ENCODE measurements at regions not wholly inside any gene's neighbourhood (a gene's known extent, or its start where the extent isn't known, plus 50 kb on each side); places are given as distances from the start of the nearest gene placed in this dataset.

DNA sequence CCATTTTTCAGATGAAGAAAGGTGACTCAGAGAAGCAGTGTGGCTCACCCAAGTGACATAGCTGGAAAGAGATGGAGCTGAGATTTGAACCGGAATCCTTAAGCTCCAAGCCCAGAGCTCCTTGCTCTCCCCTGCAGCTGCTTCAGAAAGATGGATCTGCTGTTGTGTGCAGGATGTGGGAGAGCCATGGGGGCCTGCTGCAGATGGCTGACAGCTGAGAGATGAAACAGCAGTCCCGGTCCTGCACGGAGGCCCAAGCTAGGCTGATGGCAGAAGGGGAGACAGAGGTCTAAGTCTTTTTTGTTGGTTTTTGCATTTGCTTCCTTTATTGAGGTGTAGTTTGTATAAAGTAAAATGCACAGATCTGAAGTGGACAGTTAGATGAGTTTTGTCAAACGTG is 69.8 kb upstream of the FOXP4 start:
- no peaks in the 10 kb centered on the region for H3K36me3 ChIP-seq (ENCODE audit: insufficient read depth, low read length)
- H3K4me2 ChIP-seq (ENCODE audit: low read length): no peak overlapping the region
- no peak overlapping the region for H2AFZ ChIP-seq (ENCODE audit: low read length)
- H3K9ac ChIP-seq (ENCODE audit: low read length): no peak overlapping the region
- no peak overlapping the region for H3K27ac ChIP-seq (ENCODE audit: low read depth, low read length, poor library complexity, severe bottlenecking)
- H3K27me3 ChIP-seq (ENCODE audit: insufficient read depth, low read length): 0 out of 2 replicates have a peak, but pooled peaks cover 12% of the 10 kb centered on the region
- no peaks in the 10 kb centered on the region for H3K9me2 ChIP-seq (ENCODE audit: low read depth, low read length)
- H3K79me2 ChIP-seq (ENCODE audit: insufficient read depth, low read length): no peaks in the 10 kb centered on the region
- no peaks in the 10 kb centered on the region for H3K9me3 ChIP-seq (ENCODE audit: low read length)
- no peaks in the 10 kb centered on the region for H3K4me1 ChIP-seq (ENCODE audit: insufficient read depth, low read length, severe bottlenecking)
- H3K4me3 ChIP-seq (ENCODE audit: low read depth, low read length, poor library complexity, severe bottlenecking): no peak overlapping the region
- H4K20me1 ChIP-seq (ENCODE audit: insufficient read depth, low read length): no peaks in the 10 kb centered on the region
- TF ChIP-seq, protein P1, sequence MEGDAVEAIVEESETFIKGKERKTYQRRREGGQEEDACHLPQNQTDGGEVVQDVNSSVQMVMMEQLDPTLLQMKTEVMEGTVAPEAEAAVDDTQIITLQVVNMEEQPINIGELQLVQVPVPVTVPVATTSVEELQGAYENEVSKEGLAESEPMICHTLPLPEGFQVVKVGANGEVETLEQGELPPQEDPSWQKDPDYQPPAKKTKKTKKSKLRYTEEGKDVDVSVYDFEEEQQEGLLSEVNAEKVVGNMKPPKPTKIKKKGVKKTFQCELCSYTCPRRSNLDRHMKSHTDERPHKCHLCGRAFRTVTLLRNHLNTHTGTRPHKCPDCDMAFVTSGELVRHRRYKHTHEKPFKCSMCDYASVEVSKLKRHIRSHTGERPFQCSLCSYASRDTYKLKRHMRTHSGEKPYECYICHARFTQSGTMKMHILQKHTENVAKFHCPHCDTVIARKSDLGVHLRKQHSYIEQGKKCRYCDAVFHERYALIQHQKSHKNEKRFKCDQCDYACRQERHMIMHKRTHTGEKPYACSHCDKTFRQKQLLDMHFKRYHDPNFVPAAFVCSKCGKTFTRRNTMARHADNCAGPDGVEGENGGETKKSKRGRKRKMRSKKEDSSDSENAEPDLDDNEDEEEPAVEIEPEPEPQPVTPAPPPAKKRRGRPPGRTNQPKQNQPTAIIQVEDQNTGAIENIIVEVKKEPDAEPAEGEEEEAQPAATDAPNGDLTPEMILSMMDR (IDR thresholded peaks at IDR 0.05; ENCODE audit: low read length): no peak
- TF ChIP-seq EZH2 (IDR thresholded peaks at IDR 0.05; ENCODE audit: borderline replicate concordance, low read length): no peak
- no peaks in the 10 kb centered on the region for H3F3A ChIP-seq (ENCODE audit: insufficient read depth, low read length)

DNA sequence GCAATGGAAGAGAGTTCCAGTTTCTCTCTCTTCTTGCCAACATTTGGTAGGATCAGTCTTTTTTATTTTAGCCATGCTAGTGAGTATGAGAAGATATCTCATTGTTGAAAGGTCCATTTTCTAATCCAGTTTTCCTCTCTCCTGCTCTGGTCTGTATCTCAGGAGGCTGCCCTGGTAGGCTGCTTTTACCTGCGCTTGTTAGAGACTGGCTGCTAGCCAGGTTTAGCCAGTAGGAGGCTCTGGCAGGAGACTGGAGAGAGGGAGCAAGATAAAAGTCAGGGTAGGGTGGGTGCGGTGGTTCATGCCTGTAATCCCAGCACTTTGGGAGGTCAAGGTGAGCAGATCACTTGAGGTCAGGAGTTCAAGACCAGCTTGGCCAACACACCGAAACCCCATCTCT is 68.6 kb upstream of the FOXP4 start:
- Histone ChIP-seq H3K9me2 (ENCODE audit: low read depth, low read length) (no peaks in the 10 kb centered on the region), H3F3A (ENCODE audit: insufficient read depth, low read length) (no peaks in the 10 kb centered on the region), H3K36me3 (ENCODE audit: insufficient read depth, low read length) (no peaks in the 10 kb centered on the region), H3K27me3 (ENCODE audit: insufficient read depth, low read length) (0 out of 2 replicates have a peak, but pooled peaks cover 12% of the 10 kb centered on the region), H3K4me2 (ENCODE audit: low read length) (no peak overlapping the region), H2AFZ (ENCODE audit: low read length) (no peak overlapping the region), H3K79me2 (ENCODE audit: insufficient read depth, low read length) (no peaks in the 10 kb centered on the region), H3K9ac (ENCODE audit: low read length) (no peak overlapping the region), H3K4me3 (ENCODE audit: low read depth, low read length, poor library complexity, severe bottlenecking) (no peak overlapping the region), H3K9me3 (ENCODE audit: low read length) (no peaks in the 10 kb centered on the region), H3K27ac (ENCODE audit: low read depth, low read length, poor library complexity, severe bottlenecking) (no peak overlapping the region), H4K20me1 (ENCODE audit: insufficient read depth, low read length) (no peaks in the 10 kb centered on the region), H3K4me1 (ENCODE audit: insufficient read depth, low read length, severe bottlenecking) (no peaks in the 10 kb centered on the region)
- TF ChIP-seq EZH2 (IDR thresholded peaks at IDR 0.05; ENCODE audit: borderline replicate concordance, low read length): no peak
- TF ChIP-seq, protein P1 (IDR thresholded peaks at IDR 0.05; ENCODE audit: low read length): no peak

DNA sequence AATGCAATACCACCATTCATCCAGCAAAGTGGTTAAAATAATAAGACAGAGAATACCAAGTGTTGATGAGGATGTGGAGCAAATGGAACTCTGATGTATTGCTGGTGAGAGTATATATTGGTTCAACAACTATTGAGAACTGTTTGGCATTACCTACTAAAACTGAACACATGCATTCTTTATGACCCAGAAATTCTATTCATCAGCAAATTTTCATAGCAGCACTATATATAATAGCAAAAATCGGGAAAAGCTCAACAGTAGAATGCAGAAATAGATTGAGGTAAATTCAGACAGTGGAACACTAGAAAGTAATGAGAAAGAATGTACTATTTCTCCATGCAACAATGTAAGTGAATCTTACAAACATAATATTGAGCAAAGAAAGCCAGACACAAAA is 62.2 kb upstream of the FOXP4 start:
- Histone ChIP-seq H2AFZ (ENCODE audit: low read length) (no peak overlapping the region), H3K4me1 (ENCODE audit: insufficient read depth, low read length, severe bottlenecking) (no peaks in the 10 kb centered on the region), H3K27ac (ENCODE audit: low read depth, low read length, poor library complexity, severe bottlenecking) (no peak overlapping the region), H4K20me1 (ENCODE audit: insufficient read depth, low read length) (no peaks in the 10 kb centered on the region), H3K36me3 (ENCODE audit: insufficient read depth, low read length) (no peaks in the 10 kb centered on the region), H3K4me2 (ENCODE audit: low read length) (no peak overlapping the region), H3K9me3 (ENCODE audit: low read length) (no peaks in the 10 kb centered on the region), H3K9me2 (ENCODE audit: low read depth, low read length) (no peaks in the 10 kb centered on the region), H3K79me2 (ENCODE audit: insufficient read depth, low read length) (no peaks in the 10 kb centered on the region), H3K27me3 (ENCODE audit: insufficient read depth, low read length) (no peaks in the 10 kb centered on the region), H3F3A (ENCODE audit: insufficient read depth, low read length) (no peaks in the 10 kb centered on the region), H3K9ac (ENCODE audit: low read length) (no peak overlapping the region), H3K4me3 (ENCODE audit: low read depth, low read length, poor library complexity, severe bottlenecking) (no peak overlapping the region)
- TF ChIP-seq EZH2 (IDR thresholded peaks at IDR 0.05; ENCODE audit: borderline replicate concordance, low read length): no peak
- TF ChIP-seq, protein P1 (IDR thresholded peaks at IDR 0.05; ENCODE audit: low read length): no peak

All from OCI-LY1 (cell line).